Gastroesophageal sphincter (tissue), 4 donors: ENCODE measurements at regions not wholly inside any gene's neighbourhood (a gene's known extent, or its start where the extent isn't known, plus 50 kb on each side); places are given as distances from the start of the nearest gene placed in this dataset.
"Not testable (repeated sequence)": the region's sequence is repeated elsewhere in the genome, so short reads cannot be mapped to it uniquely, and the experiment has no call there.

Experiments used
- ATAC-seq: fragments of 150-250 bp; one replicate; pipeline ENCODE4 v1.9.1; 2016; ENCODE audit warnings: mild to moderate bottlenecking, moderate library complexity
- H3K27ac ChIP-seq, 4 donors: fragments of 200-600 bp; sonication (generic) in 3 of 4; 1 replicate in 3 of 4; 2 replicates in 1 of 4; pipeline ENCODE4 v1.5.1; 2016 to 2019
- H3K27me3 ChIP-seq: fragments of 200-600 bp; sonication (generic); one replicate; pipeline ENCODE4 v1.5.1; 2019
- H3K36me3 ChIP-seq, 2 donors: fragments of 200-600 bp; sonication (generic); one replicate each; pipeline ENCODE4 v1.5.1; 2019; ENCODE audit warnings: control low read depth in 1 of 2
- H3K4me1 ChIP-seq, 3 donors: fragments of 200-600 bp; sonication (generic); 1 replicate in 2 of 3; 2 replicates in 1 of 3; pipeline ENCODE4 v1.5.1; 2016 to 2019; ENCODE audit warnings: control low read depth in 2 of 3
- H3K4me3 ChIP-seq, 2 donors: fragments of 200-600 bp; sonication (generic); one replicate each; pipeline ENCODE4 v1.5.1; 2019; ENCODE audit warnings: mild to moderate bottlenecking in 1 of 2, moderate library complexity in 1 of 2
- H3K9me3 ChIP-seq, 3 donors: fragments of 200-600 bp; sonication (generic); one replicate each; pipeline ENCODE4 v1.5.1; 2017 to 2019; ENCODE audit warnings: control low read depth in 2 of 3
- CTCF ChIP-seq, 4 experiments: fragments of 200-600 bp in 2 of 4; fragments of 450-650 bp in 2 of 4; sonication (generic) in 1 of 4; IDR thresholded peaks; one replicate each; pipeline ENCODE4 v1.5.1; 2017 to 2019; ENCODE audit warnings: antibody characterized with exemption in 4 of 4, mild to moderate bottlenecking in 2 of 4, moderate library complexity in 2 of 4
- EP300 ChIP-seq: sonication (generic); formaldehyde crosslinking; IDR thresholded peaks from one replicate; pipeline ENCODE4 v1.6.1; 2017; ENCODE audit warnings: antibody characterized with exemption, mild to moderate bottlenecking
- POLR2A ChIP-seq, 2 donors: fragments of 450-650 bp; IDR thresholded peaks; one replicate each; pipeline ENCODE4 v1.6.1; 2017; ENCODE audit warnings: antibody characterized with exemption in 2 of 2, mild to moderate bottlenecking in 2 of 2, moderate library complexity in 1 of 2
- POLR2AphosphoS5 ChIP-seq: sonication (generic); formaldehyde crosslinking; IDR thresholded peaks from one replicate; pipeline ENCODE4 v1.6.1; 2017; ENCODE audit warnings: antibody characterized with exemption
- WGBS, 2 donors: methylation state at CpG; one replicate each; pipeline ENCODE4 v1.1.5; 2018; ENCODE audit warnings: low coverage in 1 of 2; 5-methylcytosine and 5-hydroxymethylcytosine counted together

- ATAC-seq, result no peak
- H3K36me3 ChIP-seq, result no peaks in the 10 kb centered on the region
- no peak overlapping the region for H3K4me3 ChIP-seq
- peaks cover 17% of the 10 kb centered on the region for H3K27me3 ChIP-seq
- no peak overlapping the region for H3K27ac ChIP-seq
- WGBS, 2 donors, result 52 to 54% methylated on average over 10 to 15 of the region's 30 CpGs
- no peak for TF ChIP-seq POLR2A (IDR thresholded peaks at IDR 0.05)
- TF ChIP-seq CTCF (IDR thresholded peaks at IDR 0.05), result no peak
- no peak for TF ChIP-seq POLR2AphosphoS5
- no peak for TF ChIP-seq EP300
- peaks cover 0 to 5% (median 0%) of the 10 kb centered on the region in 3 donors for H3K9me3 ChIP-seq
- no peaks in the 10 kb centered on the region for H3K4me1 ChIP-seq
These were observed 197.4 kb upstream of the PRSS16 start for GRCh38 chr6:27049863-27050781.

GRCh38 chr6:27052082-27052730 lies 195.3 kb upstream of the PRSS16 start:
- 80 to 89% methylated on average over 8 to 10 of the region's 10 CpGs for WGBS, 2 donors
- not testable (repeated sequence) for H3K36me3 ChIP-seq, H3K4me1 ChIP-seq, H3K27ac ChIP-seq, H3K27me3 ChIP-seq, H3K9me3 ChIP-seq, H3K4me3 ChIP-seq, ATAC-seq

GRCh38 chr6:27052731-27053082 lies 194.8 kb upstream of the PRSS16 start:
- no peaks in the 10 kb centered on the region for H3K9me3 ChIP-seq
- peaks cover under 1% of the 10 kb centered on the region for H3K27me3 ChIP-seq
- no peaks in the 10 kb centered on the region for H3K4me1 ChIP-seq
- H3K4me3 ChIP-seq, result no peak overlapping the region
- WGBS, 2 donors, result 49 to 70% methylated on average over 5 of the region's 5 CpGs
- no peak overlapping the region for H3K27ac ChIP-seq
- no peaks in the 10 kb centered on the region for H3K36me3 ChIP-seq
- TF ChIP-seq CTCF (IDR thresholded peaks at IDR 0.05), result no peak
- TF ChIP-seq EP300, result no peak
- ATAC-seq, result no peak

- H3K4me3 ChIP-seq, result no peak overlapping the region
- H3K36me3 ChIP-seq, result no peaks in the 10 kb centered on the region
- H3K27me3 ChIP-seq, result no peaks in the 10 kb centered on the region
- TF ChIP-seq CTCF (IDR thresholded peaks at IDR 0.05) (no peak), POLR2A (IDR thresholded peaks at IDR 0.05) (no peak), EP300 (no peak), POLR2AphosphoS5 (no peak)
- no peak for ATAC-seq
- H3K4me1 ChIP-seq, result no peaks in the 10 kb centered on the region
- no peak overlapping the region for H3K27ac ChIP-seq
- H3K9me3 ChIP-seq, result no peaks in the 10 kb centered on the region
These were observed 193.8 kb upstream of the PRSS16 start for GRCh38 chr6:27053738-27054137.

GRCh38 chr6:27056615-27057014 lies 190.9 kb upstream of the PRSS16 start:
- Histone ChIP-seq H3K27ac (no peak overlapping the region), H3K9me3 (no peaks in the 10 kb centered on the region), H3K4me1 (no peaks in the 10 kb centered on the region), H3K27me3 (no peaks in the 10 kb centered on the region), H3K4me3 (no peak overlapping the region), H3K36me3 (no peaks in the 10 kb centered on the region)
- TF ChIP-seq POLR2AphosphoS5 (no peak), EP300 (no peak), CTCF (IDR thresholded peaks at IDR 0.05) (no peak), POLR2A (IDR thresholded peaks at IDR 0.05) (no peak)
- no peak for ATAC-seq
- 80 to 86% methylated on average over 1 of the region's 1 CpG for WGBS, 2 donors
